Esophagus squamous epithelium (tissue), 4 donors: ENCODE measurements at regions not wholly inside any gene's neighbourhood (a gene's known extent, or its start where the extent isn't known, plus 50 kb on each side); places are given as distances from the start of the nearest gene placed in this dataset.

Source experiments
- CTCF ChIP-seq, 6 experiments: fragments of 450-650 bp in 4 of 6; fragments of 200-600 bp in 2 of 6; sonication (generic) in 2 of 6; IDR thresholded peaks; one replicate each; pipeline ENCODE4 v1.5.1; 2016 to 2019; ENCODE audit warnings: antibody characterized with exemption in 6 of 6, mild to moderate bottlenecking in 4 of 6, moderate library complexity in 4 of 6
- POLR2A ChIP-seq, 4 donors: fragments of 450-650 bp; IDR thresholded peaks; one replicate each; pipeline ENCODE4 v1.6.1; 2017; ENCODE audit warnings: antibody characterized with exemption in 4 of 4, mild to moderate bottlenecking in 4 of 4, moderate library complexity in 3 of 4

GRCh38 chr1:213523781-213524398, 463.9 kb upstream of the PROX1 start:
- TF ChIP-seq CTCF (IDR thresholded peaks at IDR 0.05) (no peak), POLR2A (IDR thresholded peaks at IDR 0.05) (no peak)
